ENCODE measurements at regions not wholly inside any gene's neighbourhood (a gene's known extent, or its start where the extent isn't known, plus 50 kb on each side); places are given as distances from the start of the nearest gene placed in this dataset.

DNA sequence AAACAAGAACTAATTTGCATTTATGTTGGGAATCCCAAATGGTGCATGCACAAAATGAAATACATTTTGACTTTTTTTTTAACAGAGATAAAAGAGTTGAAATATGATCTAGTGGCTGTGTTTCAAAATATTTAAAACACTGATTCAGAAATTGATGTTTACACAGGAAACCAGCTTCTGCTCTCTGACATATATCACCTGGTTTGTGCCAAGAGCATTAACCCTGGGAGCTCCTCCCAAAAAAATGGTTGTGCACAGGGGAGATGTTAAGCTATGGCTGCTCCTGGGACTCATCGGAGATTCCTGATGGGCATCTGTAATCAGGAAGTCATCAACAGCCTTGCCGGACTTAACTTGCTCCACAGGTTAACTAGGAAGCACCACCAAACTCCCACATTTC is 65.2 kb upstream of the MAL start:
- TF ChIP-seq, protein P1, sequence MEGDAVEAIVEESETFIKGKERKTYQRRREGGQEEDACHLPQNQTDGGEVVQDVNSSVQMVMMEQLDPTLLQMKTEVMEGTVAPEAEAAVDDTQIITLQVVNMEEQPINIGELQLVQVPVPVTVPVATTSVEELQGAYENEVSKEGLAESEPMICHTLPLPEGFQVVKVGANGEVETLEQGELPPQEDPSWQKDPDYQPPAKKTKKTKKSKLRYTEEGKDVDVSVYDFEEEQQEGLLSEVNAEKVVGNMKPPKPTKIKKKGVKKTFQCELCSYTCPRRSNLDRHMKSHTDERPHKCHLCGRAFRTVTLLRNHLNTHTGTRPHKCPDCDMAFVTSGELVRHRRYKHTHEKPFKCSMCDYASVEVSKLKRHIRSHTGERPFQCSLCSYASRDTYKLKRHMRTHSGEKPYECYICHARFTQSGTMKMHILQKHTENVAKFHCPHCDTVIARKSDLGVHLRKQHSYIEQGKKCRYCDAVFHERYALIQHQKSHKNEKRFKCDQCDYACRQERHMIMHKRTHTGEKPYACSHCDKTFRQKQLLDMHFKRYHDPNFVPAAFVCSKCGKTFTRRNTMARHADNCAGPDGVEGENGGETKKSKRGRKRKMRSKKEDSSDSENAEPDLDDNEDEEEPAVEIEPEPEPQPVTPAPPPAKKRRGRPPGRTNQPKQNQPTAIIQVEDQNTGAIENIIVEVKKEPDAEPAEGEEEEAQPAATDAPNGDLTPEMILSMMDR (IDR thresholded peaks at IDR 0.05; ENCODE audit: low read depth, low read length, poor library complexity, severe bottlenecking) = no peak
- no peak for TF ChIP-seq EZH2phosphoT487 (IDR thresholded peaks at IDR 0.05; ENCODE audit: borderline replicate concordance, low read length)
